GM19468 (cell line): ENCODE measurements at regions not wholly inside any gene's neighbourhood (a gene's known extent, or its start where the extent isn't known, plus 50 kb on each side); places are given as distances from the start of the nearest gene placed in this dataset.
"Not testable (repeated sequence)": the region's sequence is repeated elsewhere in the genome, so short reads cannot be mapped to it uniquely, and the experiment has no call there.

ENCODE experiments used
- ATAC-seq: cut with Tn5 transposase; IDR thresholded peaks from one replicate; pipeline ENCODE4 v1.9.1; 2021; ENCODE audit warnings: mild to moderate bottlenecking, moderate library complexity, moderate number of reproducible peaks; ENCODE audit not compliant: unreplicated experiment; ENCODE audit errors: extremely low read depth

DNA sequence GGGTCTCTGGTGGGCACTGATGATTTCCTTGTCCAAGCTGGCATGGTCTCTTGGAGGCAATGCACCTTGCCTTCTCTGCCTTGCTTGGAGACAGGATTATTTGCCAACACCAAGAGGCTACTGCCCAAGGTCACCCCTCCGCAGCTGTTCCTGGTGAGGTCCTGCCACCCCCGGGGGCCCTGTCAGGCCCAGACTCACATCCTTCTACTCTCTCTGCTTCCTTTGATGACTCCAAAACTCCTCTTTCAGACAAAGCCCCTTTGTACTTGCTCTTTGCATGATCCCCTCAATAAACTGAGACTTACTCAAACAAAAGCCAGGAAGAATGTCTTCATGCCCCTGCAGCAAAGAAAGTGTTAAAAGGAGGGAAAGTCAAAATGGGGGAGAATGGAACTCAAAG is 137.7 kb downstream of the MEX3B start:
- ATAC-seq = no peak

DNA sequence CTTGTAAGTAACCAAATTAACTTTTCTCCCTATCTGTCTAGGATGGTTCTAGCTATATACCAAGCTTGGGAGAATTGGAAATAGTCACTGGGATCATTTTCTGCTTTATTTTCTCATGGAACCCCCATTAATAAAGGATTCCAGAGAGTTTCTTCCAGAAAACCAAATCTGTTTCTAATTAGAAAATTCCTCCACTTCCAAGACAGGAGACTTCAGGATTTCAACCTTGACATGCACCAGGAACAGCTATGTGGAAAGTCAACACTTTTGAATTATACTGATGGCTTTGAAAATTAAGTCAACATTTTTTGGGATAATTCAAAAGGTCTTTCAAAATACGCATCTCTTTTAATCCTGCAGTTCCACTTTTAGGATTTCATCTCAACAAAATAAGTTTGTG is 138.3 kb downstream of the MEX3B start:
- ATAC-seq = no peak

DNA sequence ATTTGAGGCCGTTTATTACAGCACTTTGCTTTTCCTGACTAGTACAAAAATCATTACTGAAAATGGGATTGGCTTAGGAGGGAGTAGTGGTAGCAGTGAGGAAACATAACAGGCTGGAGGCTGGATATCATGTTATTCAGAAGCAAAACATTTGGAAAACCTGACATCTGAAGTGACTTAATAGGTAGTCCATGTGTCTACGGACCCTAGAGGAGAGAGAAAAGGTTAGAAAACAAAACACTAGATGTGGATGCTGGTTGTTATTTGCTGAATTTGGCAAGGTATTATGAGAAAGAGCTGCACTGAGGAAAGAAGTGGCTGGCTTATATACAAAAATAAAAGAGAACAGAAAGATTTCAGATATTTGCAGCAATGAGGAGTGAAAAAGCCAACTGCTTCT is 139.9 kb downstream of the MEX3B start:
- ATAC-seq = no peak

DNA sequence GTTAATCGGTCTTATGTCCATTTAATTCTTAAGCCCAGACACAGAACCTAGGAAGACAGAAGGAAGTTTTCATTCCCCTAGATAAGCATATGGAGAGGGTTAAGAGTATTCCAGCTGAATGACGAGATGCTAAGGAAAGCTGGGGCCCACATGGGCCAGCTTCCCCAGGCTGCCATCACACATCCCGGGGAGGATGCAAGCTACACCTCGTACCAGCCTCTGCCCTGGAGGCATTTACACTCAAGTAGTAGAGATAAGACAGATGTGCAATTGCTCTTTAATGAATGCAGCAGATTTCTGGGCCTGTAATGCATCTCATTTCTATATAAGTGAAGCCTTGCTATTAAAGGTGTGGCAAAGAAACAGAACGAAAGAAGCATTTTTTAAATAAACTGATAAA is 144.5 kb downstream of the MEX3B start:
- no peak for ATAC-seq

DNA sequence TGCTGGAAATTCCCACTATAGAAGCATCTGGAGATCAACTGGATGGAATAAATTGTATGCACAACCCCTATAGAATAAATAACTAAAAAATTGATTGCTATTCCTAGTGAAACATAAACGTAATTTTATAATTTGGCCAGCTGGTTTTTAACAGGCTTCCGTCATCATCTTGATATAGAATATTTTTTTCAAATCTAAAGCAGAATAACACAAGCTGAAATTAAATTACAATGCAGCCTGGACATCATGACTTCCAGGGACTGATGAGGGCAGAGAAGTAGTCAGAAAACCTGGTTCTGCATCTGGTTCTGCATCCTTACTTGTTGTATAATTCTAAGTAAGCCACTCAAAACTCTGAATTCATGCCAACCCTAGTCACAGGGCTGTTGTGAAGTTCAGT is 146.1 kb downstream of the MEX3B start:
- no peak for ATAC-seq

DNA sequence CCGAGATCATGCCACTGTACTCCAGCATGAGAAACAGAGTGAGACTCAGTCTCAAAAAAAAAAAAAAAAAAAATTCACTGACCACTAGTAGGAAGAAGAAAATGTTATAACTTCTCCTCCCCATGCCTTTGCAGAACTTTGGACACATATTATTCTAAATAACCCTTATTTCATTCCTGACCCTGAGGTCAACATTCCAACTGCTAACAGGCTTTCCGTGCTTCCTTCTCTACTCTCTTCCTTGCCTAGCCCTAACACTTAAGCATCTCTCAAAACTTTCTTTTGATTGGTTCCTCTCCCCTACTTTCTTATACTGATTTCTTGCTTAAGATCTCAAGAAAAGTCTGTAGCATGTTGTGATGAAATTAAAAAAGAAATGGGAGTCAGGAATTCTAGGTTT is 146.8 kb downstream of the MEX3B start:
- no peak for ATAC-seq

DNA sequence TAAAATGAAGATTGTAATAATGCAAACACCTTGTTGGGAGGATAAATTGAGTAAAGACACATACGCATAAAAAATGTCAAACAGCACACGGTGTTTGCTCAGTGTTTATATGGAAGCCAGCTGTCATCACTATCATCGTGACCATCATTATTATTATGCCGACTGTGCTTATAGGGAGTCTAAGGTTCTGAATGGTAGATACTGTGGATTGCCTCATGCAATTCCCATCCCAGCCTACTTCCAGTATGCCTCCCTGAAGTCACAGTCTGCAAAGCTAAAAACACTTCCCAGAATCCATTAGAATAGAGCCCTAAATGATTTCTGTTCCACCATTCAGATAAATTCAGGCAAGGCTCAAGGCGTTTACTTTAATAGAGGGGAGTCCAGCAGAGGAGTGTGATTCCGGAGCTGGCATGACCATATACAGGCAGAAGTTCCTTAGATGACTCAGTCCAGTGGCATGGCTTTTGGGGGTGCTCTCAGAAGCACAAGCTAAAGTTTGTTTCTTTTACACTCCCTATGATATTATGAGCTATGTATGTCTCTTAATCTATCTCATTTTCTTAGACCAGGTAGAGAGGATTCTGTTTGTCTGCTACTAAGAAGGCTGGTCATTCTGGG is 148.7 kb downstream of the MEX3B start:
- ATAC-seq = no peak

DNA sequence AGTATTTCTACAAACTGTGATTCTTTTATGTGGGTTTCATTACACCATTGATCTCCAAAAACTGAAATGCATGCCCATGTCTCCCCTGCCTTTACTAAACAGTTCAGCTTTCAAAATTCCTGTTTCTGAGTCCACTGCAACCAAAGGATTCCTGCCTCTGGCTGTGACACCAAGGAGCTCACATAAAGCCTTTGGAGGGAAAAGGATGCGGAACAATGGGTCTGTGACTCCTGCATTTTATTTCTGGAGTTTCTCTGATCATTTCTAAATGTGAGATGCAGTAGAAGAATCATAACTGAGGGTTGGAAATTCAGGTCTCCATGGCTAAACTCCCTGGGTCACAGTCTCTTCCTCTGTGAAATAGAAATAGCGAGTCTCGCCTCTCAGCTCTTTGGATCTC is 149.5 kb downstream of the MEX3B start:
- ATAC-seq = no peak

DNA sequence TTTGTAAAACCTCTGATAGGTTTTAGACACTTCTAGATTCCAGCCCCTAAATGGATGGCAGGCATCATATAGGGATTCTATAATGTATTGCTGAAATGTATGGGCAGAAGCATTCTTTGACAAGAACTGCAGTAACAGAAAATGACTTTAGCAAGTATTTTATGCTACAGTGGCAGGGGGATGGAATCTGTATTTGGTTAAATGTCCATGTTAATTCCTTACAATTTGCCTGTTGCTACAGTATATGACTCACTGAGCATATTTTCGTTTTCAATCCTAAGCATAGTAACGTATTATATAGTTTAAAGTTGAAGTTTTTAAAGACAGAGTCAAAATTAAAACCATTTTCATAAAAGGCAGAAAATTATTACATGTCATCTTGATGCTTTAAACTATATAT is 150.1 kb downstream of the MEX3B start:
- no peak for ATAC-seq

DNA sequence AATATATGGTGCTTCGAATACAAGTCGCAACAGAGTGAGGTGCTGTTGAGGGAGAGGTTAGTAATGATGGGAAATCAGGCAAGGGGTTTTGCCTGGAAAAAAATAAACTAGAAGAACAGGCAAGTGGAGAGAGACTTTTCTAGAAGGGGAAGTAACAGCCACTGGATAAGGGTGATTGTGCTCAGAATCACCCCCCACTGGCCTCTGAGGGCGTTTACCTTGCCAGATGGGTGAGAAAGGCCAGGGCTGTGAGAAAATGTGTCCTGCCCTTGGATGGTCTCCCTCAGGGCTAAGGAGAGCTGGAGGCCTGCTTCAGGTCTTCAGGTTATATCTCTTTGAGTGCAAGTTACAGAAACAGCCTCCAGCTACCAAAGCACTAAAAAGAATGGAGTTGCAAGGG is 151.8 kb downstream of the MEX3B start:
- no peak for ATAC-seq

DNA sequence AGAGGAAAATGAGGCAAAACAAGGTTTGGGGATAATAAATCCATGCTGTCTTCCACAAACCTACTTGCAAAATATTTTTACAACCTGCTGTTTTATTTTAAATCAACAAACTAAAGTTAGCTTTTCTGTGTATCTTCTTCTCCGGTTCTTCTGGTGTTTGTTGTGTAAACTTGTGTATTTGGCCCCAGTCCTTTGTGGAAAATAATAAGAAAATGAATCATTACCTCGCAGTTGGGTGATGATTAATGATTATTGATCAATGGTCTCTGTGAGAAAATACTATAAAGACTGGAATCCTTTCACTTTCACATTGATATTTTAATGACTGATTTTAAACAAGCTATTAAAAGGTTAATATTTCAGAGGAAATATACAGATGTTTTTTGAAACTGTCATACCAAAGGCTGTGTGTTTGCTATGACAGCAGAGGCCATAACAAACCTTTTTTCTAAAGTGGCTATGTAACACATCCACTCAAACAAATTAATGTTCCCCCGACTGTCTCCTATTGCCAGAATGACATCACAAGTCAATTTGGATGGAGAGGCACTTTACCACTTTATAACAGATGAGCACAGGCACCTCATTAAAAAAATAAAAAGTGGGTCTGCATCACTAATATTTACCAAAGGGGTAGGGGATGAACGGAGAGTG is 152.5 kb downstream of the MEX3B start:
- no peak for ATAC-seq

DNA sequence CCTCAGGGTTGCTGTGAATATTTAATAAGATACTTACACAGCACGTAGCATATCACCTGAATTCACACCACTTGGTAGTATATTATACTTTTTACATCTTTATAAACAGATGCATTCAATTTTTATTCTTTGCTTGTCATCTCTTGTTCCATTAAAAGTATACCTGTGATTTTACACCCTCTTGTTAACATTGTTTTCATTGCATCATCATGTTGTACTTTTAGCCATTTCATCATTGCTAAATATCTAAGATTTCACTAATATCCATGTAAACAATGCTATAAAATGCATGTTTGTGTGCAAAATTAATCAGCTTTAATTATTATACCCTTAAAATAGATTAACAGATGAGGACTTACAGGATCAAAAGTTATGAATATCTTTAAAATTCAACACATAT is 155.3 kb downstream of the MEX3B start:
- no peak for ATAC-seq

DNA sequence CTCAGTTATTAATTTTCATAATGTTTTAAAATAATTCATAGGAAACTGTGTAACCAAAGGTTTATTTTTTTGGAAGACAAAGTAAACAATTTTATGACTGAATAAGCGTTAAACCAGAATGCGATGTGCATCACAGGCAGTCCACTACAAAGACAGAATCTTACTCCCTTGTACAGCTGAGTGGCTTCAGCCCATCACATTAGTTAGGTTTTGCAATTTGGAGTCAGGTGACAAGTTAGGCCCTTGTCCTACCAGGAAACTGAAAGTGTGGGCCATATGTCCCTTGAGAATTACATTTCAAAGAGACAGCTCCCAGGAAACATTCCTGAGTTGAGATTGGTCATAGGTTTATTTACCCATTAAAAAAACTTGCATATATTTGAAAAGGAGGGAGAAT is 156.3 kb downstream of the MEX3B start:
- no peak for ATAC-seq

DNA sequence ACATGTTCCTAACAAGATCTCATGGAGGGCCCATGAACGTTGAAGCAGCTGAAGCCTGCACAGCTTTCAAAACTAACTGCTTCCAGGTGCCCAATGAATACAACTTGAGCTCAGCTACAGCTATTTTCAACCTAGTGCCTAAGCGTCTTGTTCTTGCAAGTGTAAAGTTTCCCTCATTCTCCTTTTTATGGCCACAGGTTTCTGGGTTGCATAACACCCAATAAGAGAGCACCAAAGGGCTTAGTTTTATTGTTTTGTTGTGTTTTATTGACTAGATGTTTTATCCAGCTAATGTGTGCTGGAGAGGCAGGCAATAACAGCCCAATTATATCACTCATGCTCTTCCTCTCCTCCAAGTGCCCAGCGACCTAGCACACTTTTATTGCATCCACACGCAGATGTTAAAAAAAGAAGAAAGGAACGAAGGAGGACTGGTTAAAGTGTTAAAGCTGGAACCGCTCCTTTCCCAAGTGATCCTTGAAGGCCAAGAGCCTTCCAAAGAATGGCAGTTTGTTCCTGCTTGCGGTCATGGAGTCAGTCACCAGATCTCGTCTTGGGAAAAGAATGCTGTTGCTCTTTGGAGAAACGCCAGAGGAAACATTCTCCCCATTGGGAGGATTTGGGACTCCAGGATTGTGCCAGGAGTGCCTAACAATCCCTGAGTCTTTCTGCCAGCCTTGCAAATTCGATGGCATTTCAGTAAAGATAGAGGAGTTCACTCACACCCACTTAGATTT is 156.9 kb downstream of the MEX3B start:
- ATAC-seq = no peak

DNA sequence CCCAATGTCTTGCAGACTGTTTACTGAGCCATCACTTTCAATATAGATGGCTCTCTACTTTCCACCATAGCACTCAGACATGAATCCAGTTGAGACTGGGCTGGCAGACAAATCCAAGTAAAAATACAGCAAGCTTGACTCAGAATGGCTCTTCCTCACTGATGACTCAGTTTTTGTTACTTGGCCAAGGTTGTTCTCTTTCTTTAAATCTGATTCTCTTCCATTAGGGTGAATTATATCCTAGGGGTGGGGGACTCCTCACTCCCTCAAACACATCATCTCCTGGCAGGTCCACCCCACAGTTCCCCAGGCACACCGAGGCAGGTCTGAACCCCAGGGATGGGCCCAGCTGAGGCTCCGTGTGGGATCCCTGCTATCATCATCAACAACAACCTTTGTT is 157.9 kb downstream of the MEX3B start:
- ATAC-seq = no peak

DNA sequence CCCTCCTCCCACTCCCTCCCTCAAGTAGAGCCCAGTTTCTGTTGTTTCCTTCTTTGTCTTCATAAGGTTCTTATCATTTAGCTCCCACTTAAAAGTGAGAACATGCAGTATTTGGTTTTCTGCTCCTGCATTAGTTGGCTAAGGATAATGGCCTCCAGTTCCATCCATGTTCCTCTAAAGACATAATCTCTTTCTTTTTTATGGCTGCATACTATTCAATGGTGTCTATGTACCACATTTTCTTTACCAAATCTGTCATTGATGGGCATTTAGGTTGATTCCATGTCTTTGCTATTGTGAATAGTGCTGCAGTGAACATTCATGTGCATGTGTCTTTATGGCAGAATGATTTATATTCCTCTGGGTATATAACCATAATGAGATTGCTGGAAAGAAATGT is 158.6 kb downstream of the MEX3B start:
- ATAC-seq = not testable (repeated sequence)

DNA sequence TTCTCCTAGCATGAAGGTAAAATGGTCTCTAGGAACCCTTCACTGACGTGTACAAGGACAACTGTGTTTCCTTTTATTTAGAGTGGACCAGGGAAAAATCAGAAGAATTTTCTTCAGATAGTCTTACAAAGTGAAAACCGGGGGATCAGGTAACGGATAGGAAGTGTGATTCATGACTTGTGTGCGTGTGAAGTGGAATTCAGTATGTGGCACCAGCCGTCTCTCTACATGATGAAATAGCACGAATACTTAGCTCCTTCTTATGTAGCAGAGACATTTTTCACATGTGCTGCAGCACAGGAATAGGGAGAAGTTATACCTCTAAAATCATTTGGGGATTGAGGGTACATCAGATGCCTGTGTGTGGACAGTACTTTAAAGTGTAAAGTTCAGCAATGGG is 159.2 kb downstream of the MEX3B start:
- ATAC-seq = no peak

DNA sequence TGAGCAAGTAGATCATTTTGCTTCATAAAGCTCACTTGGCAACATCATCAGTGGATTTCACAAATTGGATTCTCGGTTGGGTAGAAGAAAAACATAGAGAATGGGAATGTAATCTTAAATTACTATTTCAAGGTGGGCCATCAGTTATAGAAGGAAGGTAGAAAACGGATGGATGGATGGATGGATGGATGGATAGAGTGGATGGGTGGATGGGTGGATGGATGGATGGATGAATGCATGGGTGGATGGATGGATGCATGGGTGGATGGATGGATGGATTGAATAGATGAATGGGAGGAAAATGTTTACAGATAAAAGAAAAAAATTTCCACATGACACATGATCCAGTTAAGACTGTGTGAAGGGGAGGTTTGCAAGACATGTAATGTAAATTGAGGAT is 159.7 kb downstream of the MEX3B start:
- no peak for ATAC-seq

DNA sequence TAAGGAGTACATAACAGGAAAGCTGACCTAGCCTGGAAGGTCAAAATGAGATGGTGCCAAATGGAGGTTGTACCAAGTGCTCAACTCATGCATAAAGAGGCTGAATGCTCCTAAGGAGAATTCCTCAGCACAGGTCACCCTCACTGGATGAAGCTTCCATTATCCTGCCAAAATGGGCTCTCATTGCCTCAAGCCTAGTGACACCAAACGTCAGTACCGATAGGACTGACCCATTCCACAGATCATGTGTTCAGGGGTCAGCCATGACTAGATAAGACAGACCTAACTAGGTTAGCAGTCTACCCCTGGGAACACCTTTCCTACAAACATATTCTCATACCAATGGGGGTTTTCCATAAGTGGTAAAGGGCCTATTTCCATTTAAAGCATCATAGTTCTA is 160.7 kb downstream of the MEX3B start:
- ATAC-seq = no peak

DNA sequence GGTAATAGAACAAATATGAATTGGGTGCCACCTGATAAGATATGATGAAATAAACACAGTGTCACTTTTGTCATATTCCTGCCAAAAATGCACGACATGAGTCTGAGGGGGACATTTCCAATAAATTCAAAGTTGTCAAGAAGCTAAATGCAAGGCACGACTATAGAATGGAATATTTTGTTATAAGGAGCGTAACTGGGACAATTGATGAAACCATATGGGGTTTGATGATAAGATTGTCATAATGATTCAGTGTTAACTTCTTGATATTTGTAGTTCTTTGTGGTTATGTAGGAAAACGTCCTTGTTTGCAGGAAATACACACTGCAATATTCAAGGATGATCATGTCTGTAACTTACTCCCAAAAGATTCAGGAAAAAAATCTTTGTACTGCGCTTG is 163.3 kb downstream of the MEX3B start:
- ATAC-seq = no peak

DNA sequence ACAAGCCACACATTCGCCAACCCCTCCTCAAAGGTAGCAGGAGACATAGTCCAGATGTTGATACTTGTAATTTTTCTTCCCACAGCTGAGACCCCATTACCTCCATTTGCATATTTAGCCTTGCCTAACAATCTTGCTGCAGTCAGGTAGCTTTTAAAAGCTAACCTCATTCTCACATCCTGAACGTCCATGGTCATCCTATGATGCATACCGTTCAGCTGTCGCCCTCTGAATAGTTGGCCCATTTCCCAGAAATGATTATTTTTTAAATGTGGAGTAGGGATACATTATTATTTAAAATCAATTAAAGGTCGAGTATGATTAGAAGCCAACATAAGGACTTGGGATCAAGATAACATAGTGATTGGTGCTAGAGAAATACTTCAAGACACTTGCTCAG is 165.0 kb downstream of the MEX3B start:
- ATAC-seq = no peak

DNA sequence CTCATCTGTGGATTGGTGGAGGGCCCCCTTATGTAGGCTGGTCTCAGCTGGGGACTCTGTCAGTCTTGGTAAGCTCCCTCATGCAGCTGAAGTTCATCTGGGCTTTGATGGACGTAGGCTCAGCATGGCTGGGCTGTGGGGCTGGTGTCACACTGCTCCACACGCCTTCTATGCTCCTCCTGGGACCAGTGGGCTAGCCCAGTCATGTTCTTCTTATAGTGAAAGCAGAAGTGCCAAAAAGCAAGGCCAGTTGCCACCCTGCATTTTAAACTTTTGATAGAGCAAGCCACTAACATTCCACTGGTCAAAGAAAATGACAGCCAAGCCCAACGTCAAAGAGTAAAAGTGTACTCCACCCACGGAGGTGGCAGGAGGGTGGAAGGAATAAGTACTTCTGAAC is 165.5 kb downstream of the MEX3B start:
- ATAC-seq = no peak
